ENCODE measurements at regions not wholly inside any gene's neighbourhood (a gene's known extent, or its start where the extent isn't known, plus 50 kb on each side); places are given as distances from the start of the nearest gene placed in this dataset.

GRCh38 chr9:10674586-10674985, 61.8 kb upstream of the PTPRD start:
- DNase-seq: no peak

- no peak for DNase-seq
Measured at GRCh38 chr9:10678010-10678409, 65.2 kb upstream of the PTPRD start.

GRCh38 chr9:10678790-10679189, 66.0 kb upstream of the PTPRD start:
- no peak for DNase-seq

GRCh38 chr9:10686943-10687342, 74.1 kb upstream of the PTPRD start:
- DNase-seq: no peak

DNA sequence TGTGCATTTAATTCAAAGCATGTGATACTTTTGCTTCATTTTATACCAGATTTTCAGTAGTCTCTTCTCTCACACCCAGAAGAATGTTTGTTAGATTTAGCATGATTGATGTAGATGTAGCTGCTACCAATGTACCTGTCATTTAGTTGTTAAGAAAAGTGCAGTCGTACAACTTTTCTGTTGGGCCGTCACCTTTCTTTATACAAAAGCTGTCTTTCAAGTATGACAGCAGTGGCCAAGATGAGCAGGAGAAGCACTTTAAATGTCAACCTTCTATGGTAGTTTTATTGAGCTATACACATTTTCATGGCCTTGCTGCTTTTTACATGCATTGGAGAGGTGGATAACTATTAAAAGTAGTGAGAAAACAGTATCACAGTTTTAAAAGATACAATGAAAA, 77.7 kb upstream of the PTPRD start:
- DNase-seq: no peak

- DNase-seq: no peak
Measured at GRCh38 chr9:10697044-10697443, 84.2 kb upstream of the PTPRD start.

- DNase-seq: no peak
Measured at GRCh38 chr9:10700291-10700690, 87.5 kb upstream of the PTPRD start.

DNA sequence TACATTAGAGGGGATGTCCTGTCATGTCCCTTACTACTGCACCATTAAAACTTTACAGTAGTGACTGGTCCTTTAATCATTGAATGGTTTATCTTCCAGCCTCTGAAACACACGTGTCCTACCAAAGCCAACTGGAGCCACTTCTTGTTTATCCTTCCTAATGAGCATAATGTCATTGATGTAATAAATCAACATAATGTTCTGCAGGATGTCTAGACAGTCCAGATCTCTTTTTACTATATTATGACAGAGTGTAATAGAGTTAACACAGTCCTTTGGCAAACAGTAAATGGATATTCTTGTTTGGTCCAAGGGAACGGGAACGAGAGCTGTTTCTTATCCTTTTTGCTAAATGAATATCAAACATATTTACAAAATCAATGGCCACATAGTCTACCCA, 88.1 kb upstream of the PTPRD start:
- no peak for DNase-seq

- no peak for DNase-seq
Measured at GRCh38 chr9:10701906-10702305, 89.1 kb upstream of the PTPRD start.

DNA sequence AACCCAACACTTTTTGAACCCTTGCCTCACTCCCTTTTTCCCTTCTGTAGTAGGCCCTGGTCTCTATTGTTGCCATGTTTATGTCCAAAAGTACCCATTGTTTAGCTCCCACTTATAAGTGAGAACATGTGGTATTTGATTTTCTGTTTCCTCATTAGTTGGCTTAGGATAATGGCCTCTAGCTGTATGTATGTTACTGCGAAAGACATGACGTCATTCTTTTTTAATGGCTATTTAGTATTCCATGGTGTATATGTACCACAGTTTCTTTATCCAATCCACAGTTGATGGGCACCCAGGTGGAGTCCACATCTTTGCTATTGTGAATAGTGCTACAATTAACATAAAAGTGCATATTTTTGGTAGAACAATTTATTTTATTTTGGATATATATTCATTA, 90.3 kb upstream of the PTPRD start:
- DNase-seq: no peak

- DNase-seq: no peak
Measured at GRCh38 chr9:10704720-10705119, 91.9 kb upstream of the PTPRD start.

DNA sequence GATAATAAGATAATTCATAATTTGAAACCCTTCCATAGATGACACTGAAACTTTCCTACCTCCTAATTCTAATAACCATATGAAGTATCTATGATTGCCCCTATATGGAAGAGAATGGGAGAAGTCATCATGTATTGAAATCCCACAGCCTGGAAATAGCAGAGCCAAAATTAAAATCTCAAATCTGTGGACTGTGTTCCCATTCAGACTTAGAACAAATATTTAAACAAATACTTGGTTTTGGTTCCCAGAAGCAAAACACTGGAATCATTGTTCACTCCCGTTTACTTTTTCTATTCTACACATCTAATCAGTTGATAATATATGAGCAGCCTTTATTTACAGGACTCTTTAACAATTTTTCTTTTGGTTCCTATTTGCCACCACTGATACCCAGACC, 92.6 kb upstream of the PTPRD start:
- no peak for DNase-seq

- no peak for DNase-seq
Measured at GRCh38 chr9:10706788-10707187, 94.0 kb upstream of the PTPRD start.

DNA sequence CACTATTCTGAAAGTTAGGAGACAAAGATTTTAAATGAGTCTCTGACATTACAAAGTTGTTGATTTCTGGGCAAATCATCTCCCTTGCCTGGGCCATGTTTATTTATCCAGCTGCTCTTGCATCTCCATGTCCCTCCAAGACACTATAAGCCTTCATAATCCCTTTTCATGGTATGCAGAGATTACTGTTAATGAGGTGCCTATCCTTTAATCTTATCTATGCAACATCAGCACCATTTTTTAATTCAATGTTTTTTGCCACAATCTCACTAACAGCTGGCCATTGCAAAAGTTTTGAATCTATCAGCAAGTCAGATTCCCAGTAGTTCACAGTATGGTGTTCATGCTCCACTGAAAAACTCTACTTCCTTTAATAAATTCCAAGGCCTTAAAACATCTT, 108.5 kb upstream of the PTPRD start:
- no peak for DNase-seq

- DNase-seq: no peak
Measured at GRCh38 chr9:10729213-10729612, 116.4 kb upstream of the PTPRD start.

- DNase-seq: no peak
Measured at GRCh38 chr9:10744669-10745068, 131.9 kb upstream of the PTPRD start.

DNA sequence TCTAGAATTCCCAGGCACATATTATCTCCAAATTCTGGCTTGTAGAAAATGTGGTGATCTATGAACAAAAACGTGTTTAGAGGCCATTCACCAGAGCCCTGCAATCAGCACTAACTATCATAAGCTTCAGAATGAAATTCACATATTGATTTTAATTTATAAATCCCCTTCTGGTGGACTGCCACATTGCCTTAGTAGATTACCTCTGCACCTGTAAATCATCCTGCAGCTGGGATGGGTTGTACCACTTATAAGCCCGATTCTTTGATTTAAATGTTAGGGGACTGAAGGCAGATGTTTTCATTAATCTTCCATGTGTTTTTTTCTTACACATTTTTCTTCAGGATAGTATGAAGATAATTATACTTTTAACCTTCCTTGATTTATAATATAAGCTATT, 140.7 kb upstream of the PTPRD start:
- DNase-seq: no peak

GRCh38 chr9:10764481-10764880, 151.7 kb upstream of the PTPRD start:
- no peak for DNase-seq

- no peak for DNase-seq
Measured at GRCh38 chr9:10773136-10773535, 160.3 kb upstream of the PTPRD start.

DNA sequence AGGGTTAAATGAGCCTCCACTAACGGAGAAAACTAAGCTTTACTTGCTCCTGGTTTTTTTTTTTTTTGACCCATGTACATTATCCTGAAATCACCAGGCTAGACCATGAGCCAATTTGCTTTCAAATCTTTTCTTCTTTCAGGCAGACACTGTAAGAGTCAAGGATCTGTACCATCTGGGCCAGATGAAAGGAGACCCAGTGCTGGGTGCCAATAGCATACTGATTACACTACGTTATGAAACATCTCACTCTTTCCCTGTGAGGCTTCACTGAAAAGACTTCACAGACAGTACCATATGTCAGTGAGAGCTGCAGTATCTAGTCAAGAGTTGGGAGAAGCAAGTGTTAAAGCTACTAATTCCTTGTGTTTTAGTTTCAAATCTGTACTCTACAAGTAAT, 161.2 kb upstream of the PTPRD start:
- DNase-seq: no peak

GRCh38 chr9:10785255-10785654, 172.5 kb upstream of the PTPRD start:
- no peak for DNase-seq

DNA sequence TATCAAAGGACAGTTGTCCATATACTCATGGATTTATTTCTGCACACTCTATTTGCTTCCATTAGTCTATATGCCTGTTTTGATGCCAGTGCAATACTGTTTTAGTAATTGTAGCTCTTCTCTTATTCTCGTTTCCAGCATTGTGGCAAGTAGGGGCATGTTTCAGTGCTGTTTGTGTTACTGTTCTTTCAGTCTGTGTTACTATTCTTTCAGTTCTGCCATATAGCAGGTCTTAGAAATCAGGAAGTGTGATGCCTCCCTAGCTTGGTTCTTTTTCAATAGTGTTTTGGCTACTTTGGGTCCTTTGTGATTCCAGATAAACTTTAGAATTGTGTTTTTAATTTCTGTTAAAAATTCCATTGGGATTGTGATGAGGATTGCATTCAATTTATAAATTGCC, 180.5 kb upstream of the PTPRD start:
- no peak for DNase-seq

DNA sequence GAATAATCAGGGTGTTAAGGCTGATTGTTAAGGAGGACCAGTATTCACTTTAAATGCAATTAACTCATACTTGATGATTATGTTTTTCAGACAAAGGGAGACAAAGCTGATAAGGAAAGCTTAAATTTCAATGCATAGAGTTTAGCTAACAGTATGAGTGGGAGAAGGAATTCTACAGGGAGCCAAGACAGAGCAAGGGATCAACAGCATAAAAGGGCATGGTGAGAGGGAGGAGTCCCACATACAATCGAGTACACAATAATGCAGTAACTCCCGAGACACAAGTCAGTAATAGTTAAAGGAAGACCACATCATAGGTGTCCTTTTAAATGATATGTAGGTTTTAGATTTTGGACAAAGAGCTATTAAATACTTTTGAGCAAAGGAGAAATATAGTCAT, 191.7 kb upstream of the PTPRD start:
- no peak for DNase-seq

DNA sequence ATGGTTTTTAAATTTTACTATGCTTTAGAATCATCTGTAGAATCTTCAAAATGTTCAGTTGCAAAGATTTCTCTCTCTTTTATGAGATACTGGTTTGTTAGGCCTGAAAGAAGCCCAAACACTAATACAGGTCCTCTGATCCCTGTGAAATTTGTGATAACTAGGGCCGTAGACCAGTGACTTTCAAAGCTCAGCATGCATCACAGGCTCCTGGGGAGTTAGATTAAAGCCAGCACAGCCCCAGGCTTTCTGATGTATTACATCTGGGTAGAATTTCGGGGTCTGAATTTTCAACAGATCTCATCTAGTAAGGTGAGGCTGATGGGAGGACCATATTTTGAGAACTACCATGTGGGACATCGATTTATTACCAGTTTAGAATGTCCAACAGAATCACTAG, 194.1 kb upstream of the PTPRD start:
- no peak for DNase-seq

- DNase-seq: no peak
Measured at GRCh38 chr9:10818206-10818605, 205.4 kb upstream of the PTPRD start.

DNA sequence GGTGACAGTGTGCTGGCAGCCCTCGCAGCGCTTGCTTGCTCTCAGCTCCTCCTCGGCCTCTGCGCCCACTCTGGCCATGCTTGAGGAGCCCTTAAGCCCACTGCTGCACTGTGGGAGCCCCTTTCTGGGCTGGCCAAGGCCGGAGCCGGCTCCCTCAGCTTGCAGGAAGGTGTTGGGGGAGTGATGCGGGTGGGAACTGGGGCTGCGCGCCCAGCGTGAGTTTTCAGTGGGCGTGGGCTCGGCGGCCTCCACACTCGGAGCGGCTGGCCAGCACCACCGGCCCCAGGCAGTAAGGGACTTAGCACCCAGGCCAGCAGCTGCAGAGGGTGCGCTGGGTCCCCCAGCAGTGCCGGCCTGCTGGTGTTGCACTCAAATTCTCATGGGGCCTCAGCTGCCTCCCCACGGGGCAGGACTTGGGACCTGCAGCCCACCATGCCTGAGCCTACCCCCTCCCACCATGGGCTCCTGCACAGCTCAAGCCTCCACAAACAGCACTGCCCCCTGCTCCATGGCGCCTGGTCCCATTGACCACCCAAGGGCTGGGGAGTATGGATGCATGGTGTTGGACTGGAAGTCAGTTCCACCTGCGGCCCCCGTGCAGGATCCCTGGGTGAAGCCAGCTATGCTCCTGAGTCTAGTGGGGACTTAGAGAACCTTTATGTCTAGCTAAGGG, 223.1 kb upstream of the PTPRD start:
- no peak for DNase-seq

All from T1000 (cell line).